D721Med (cell line): ENCODE measurements at regions not wholly inside any gene's neighbourhood (a gene's known extent, or its start where the extent isn't known, plus 50 kb on each side); places are given as distances from the start of the nearest gene placed in this dataset.

Source experiments
- DNase-seq: peaks from one replicate; pipeline ENCODE4 v3.0.0; 2011; ENCODE audit warnings: low spot score; ENCODE audit not compliant: insufficient read length
- FAIRE-seq: peaks from 2 replicates; lab custom pipeline; 2011; peaks lifted over from hg19 to GRCh38; lab: Jason Lieb, UNC
- CTCF ChIP-seq: IDR thresholded peaks from 2 replicates; pipeline ENCODE4 v1.5.1; 2012; ENCODE audit warnings: mild to moderate bottlenecking, control low read depth; ENCODE audit not compliant: insufficient read depth; ENCODE audit errors: missing control alignments

GRCh38 chr6:137781639-137782038 is 85.4 kb upstream of the TNFAIP3 start:
- FAIRE-seq (no peak), DNase-seq (no peak)
- TF ChIP-seq CTCF = no peak

GRCh38 chr6:137782166-137783039 is 84.7 kb upstream of the TNFAIP3 start:
- FAIRE-seq (no peak), DNase-seq (no peak)
- TF ChIP-seq CTCF = no peak

GRCh38 chr6:137783710-137784109 is 83.3 kb upstream of the TNFAIP3 start:
- no peak for TF ChIP-seq CTCF
- DNase-seq (no peak), FAIRE-seq (no peak)

- no peak for FAIRE-seq
Observed at GRCh38 chr6:137784583-137784982, 82.5 kb upstream of the TNFAIP3 start.

GRCh38 chr6:137787016-137787415 is 80.0 kb upstream of the TNFAIP3 start:
- no peak for TF ChIP-seq CTCF
- FAIRE-seq = no peak
- no peak for DNase-seq

More at GRCh38 chr6:137784583-137784982, 82.5 kb upstream of the TNFAIP3 start:
- DNase-seq = no peak
- TF ChIP-seq CTCF = no peak

- DNase-seq = no peak
- no peak for FAIRE-seq
- TF ChIP-seq CTCF = no peak
Observed at GRCh38 chr6:137788248-137788647, 78.8 kb upstream of the TNFAIP3 start.
